Astrocyte (in vitro differentiated cells and primary cell): ENCODE measurements at regions not wholly inside any gene's neighbourhood (a gene's known extent, or its start where the extent isn't known, plus 50 kb on each side); places are given as distances from the start of the nearest gene placed in this dataset.
A peak's percentile ranks its signal among the peaks of the same experiment; 100 is the strongest.

ENCODE experiments used
- DNase-seq: peaks from one replicate; pipeline ENCODE4 v3.0.0-alpha.2; 2010; ENCODE audit warnings: low read depth
- FAIRE-seq: peaks from 2 replicates; lab custom pipeline; 2011; peaks lifted over from hg19 to GRCh38; lab: Jason Lieb, UNC
- H2AFZ ChIP-seq: 2 replicates; pipeline ENCODE4 v1.6.0; 2012; ENCODE audit warnings: low read depth, low read length, inconsistent platforms
- H3K27ac ChIP-seq: 2 replicates; pipeline ENCODE4 v1.5.1; 2011; ENCODE audit warnings: low read depth, low read length, inconsistent platforms
- H3K27me3 ChIP-seq: 2 replicates; pipeline ENCODE4 v1.6.0; 2011; ENCODE audit warnings: low read length, inconsistent platforms; ENCODE audit not compliant: insufficient read depth
- H3K36me3 ChIP-seq: 2 replicates; pipeline ENCODE4 v1.5.1; 2011; ENCODE audit warnings: low read length, inconsistent platforms; ENCODE audit not compliant: insufficient read depth
- H3K4me1 ChIP-seq: 2 replicates; pipeline ENCODE4 v1.5.1; 2011; ENCODE audit warnings: low read length, inconsistent platforms; ENCODE audit not compliant: insufficient read depth
- H3K4me2 ChIP-seq: 2 replicates; pipeline ENCODE4 v1.6.0; 2012; ENCODE audit warnings: low read length, inconsistent platforms
- H3K4me3 ChIP-seq: 2 replicates; pipeline ENCODE4 v1.5.1; 2011; ENCODE audit warnings: low read depth, mild to moderate bottlenecking, low read length, inconsistent platforms; ENCODE audit not compliant: insufficient read depth
- H3K79me2 ChIP-seq: 2 replicates; pipeline ENCODE4 v1.6.0; 2012; ENCODE audit warnings: mild to moderate bottlenecking, low read length, inconsistent platforms; ENCODE audit not compliant: insufficient read depth
- H3K9ac ChIP-seq: 2 replicates; pipeline ENCODE4 v1.6.0; 2012; ENCODE audit warnings: mild to moderate bottlenecking, low read length, inconsistent platforms
- H3K9me3 ChIP-seq: 2 replicates; pipeline ENCODE4 v1.5.1; 2012; ENCODE audit warnings: low read depth, mild to moderate bottlenecking, low read length, inconsistent platforms; ENCODE audit not compliant: insufficient read depth
- H4K20me1 ChIP-seq: 2 replicates; pipeline ENCODE4 v1.6.0; 2012; ENCODE audit warnings: low read length, inconsistent platforms; ENCODE audit not compliant: insufficient read depth
- H3K27ac Mint-ChIP-seq: one replicate; pipeline ENCODE4 v1.8.0; 2021; ENCODE audit warnings: mild to moderate bottlenecking, mixed read lengths; ENCODE audit not compliant: unreplicated experiment
- H3K27me3 Mint-ChIP-seq: one replicate; pipeline ENCODE4 v1.8.0; 2021; ENCODE audit warnings: low read depth, mixed read lengths; ENCODE audit not compliant: unreplicated experiment
- H3K36me3 Mint-ChIP-seq: one replicate; pipeline ENCODE4 v1.8.0; 2021; ENCODE audit warnings: low read depth, mixed read lengths; ENCODE audit not compliant: unreplicated experiment
- H3K4me1 Mint-ChIP-seq: one replicate; pipeline ENCODE4 v1.8.0; 2021; ENCODE audit warnings: low read depth, mixed read lengths; ENCODE audit not compliant: unreplicated experiment
- H3K4me3 Mint-ChIP-seq: one replicate; pipeline ENCODE4 v1.8.0; 2021; ENCODE audit warnings: mild to moderate bottlenecking, moderate library complexity, mixed read lengths; ENCODE audit not compliant: unreplicated experiment
- H3K9me3 Mint-ChIP-seq: one replicate; pipeline ENCODE4 v1.8.0; 2021; ENCODE audit warnings: mild to moderate bottlenecking, mixed read lengths; ENCODE audit not compliant: unreplicated experiment
- CTCF ChIP-seq: IDR thresholded peaks from 2 replicates; pipeline ENCODE4 v1.5.1; 2011; ENCODE audit warnings: low read depth, mild to moderate bottlenecking, inconsistent platforms, low read length, moderate library complexity; ENCODE audit not compliant: insufficient read depth
- EZH2 ChIP-seq: IDR thresholded peaks from 2 replicates; pipeline ENCODE4 v1.6.1; 2012; ENCODE audit warnings: mild to moderate bottlenecking, low read length, inconsistent platforms; ENCODE audit not compliant: insufficient read depth

GRCh38 chr15:66882251-66883020 lies 180.4 kb downstream of the SMAD6 start:
- Histone ChIP-seq H3K9ac (no peak overlapping the region), H3K36me3 (no peaks in the 10 kb centered on the region), H3K27ac (peak overlapping the region; percentile 35), H3K4me1 (peaks cover 21% of the 10 kb centered on the region), H3K27me3 (no peaks in the 10 kb centered on the region), H3K9me3 (no peaks in the 10 kb centered on the region), H3K79me2 (no peaks in the 10 kb centered on the region), H3K4me2 (peak overlapping the region; percentile 32), H3K4me3 (no peak overlapping the region), H2AFZ (no peak overlapping the region), H4K20me1 (no peaks in the 10 kb centered on the region)
- H3K4me1 Mint-ChIP-seq = peaks cover 32% of the 10 kb centered on the region
- no peaks in the 10 kb centered on the region for H3K27me3 Mint-ChIP-seq
- TF ChIP-seq EZH2 = no peak
- no peak for TF ChIP-seq CTCF
- no peak overlapping the region for H3K4me3 Mint-ChIP-seq
- no peaks in the 10 kb centered on the region for H3K9me3 Mint-ChIP-seq
- DNase-seq (peak; percentile 65), FAIRE-seq (peak; percentile 13)
- H3K27ac Mint-ChIP-seq = peak overlapping the region; percentile 94
- H3K36me3 Mint-ChIP-seq = no peaks in the 10 kb centered on the region

GRCh38 chr15:66883284-66883911 lies 181.4 kb downstream of the SMAD6 start:
- peak overlapping the region; percentile 38 for H3K9ac ChIP-seq
- no peaks in the 10 kb centered on the region for H3K9me3 ChIP-seq
- peaks cover 21% of the 10 kb centered on the region for H3K4me1 ChIP-seq
- no peaks in the 10 kb centered on the region for H3K36me3 ChIP-seq
- no peak overlapping the region for H2AFZ ChIP-seq
- Mint-ChIP-seq H3K27me3 (no peaks in the 10 kb centered on the region), H3K27ac (peak overlapping the region; percentile 94), H3K4me1 (peaks cover 37% of the 10 kb centered on the region), H3K9me3 (no peaks in the 10 kb centered on the region), H3K4me3 (no peak overlapping the region), H3K36me3 (peaks cover 4% of the 10 kb centered on the region)
- DNase-seq (peak; percentile 100), FAIRE-seq (peak; percentile 99)
- H3K27ac ChIP-seq = peak overlapping the region; percentile 62
- H3K79me2 ChIP-seq = no peaks in the 10 kb centered on the region
- H3K4me2 ChIP-seq = peak overlapping the region; percentile 52
- H3K4me3 ChIP-seq = no peak overlapping the region
- H4K20me1 ChIP-seq = no peaks in the 10 kb centered on the region
- H3K27me3 ChIP-seq = no peaks in the 10 kb centered on the region
- TF ChIP-seq CTCF (no peak), EZH2 (no peak)
